Type B pancreatic cell (in vitro differentiated cells): ENCODE measurements at regions not wholly inside any gene's neighbourhood (a gene's known extent, or its start where the extent isn't known, plus 50 kb on each side); places are given as distances from the start of the nearest gene placed in this dataset.

Source experiments
- DNase-seq: peaks from one replicate; pipeline ENCODE4 v3.0.0; 2021; ENCODE audit warnings: mixed read lengths; ENCODE audit not compliant: unreplicated experiment; ENCODE audit errors: extremely low spot score
- H3K27ac Mint-ChIP-seq: 2 replicates; pipeline ENCODE4 v1.8.0; 2021; ENCODE audit warnings: mild to moderate bottlenecking, mixed read lengths
- H3K27me3 Mint-ChIP-seq: 2 replicates; pipeline ENCODE4 v1.8.0; 2021; ENCODE audit warnings: mixed read lengths
- H3K36me3 Mint-ChIP-seq: 2 replicates; pipeline ENCODE4 v1.8.0; 2021; ENCODE audit warnings: mixed read lengths
- H3K4me1 Mint-ChIP-seq: one replicate; pipeline ENCODE4 v1.8.0; 2021; ENCODE audit warnings: mixed read lengths; ENCODE audit not compliant: unreplicated experiment
- H3K4me3 Mint-ChIP-seq: 2 replicates; pipeline ENCODE4 v1.8.0; 2021; ENCODE audit warnings: mild to moderate bottlenecking, mixed read lengths
- H3K9me3 Mint-ChIP-seq: 2 replicates; pipeline ENCODE4 v1.8.0; 2021; ENCODE audit warnings: mixed read lengths
- TF ChIP-seq, protein P1 (sequence below): fragments of 200-600 bp; sonication (generic); conservative IDR thresholded peaks from 2 replicates; pipeline ENCODE4 v1.5.0; 2021; ENCODE audit warnings: antibody characterized with exemption, mild to moderate bottlenecking

DNA sequence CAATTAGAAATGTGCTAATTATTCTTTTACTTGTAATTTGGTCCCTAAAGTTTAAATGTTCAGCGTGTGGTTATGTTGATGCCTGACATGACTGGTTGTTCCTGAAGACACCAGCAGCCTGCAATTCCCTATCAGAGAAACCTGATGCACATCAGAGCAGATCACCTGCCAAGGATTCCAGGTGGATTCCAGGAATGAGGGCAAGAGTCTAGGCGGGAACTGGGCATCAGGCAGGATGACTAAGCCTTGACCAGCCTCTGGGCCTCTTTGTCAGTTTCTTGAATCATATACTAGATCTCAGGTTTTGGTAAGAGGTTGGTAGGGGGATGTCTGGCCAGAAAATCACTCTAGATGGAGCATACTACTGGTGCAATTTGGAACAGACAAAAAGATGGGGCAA is 130.7 kb upstream of the TNR start:
- no peak overlapping the region for H3K27ac Mint-ChIP-seq
- peaks cover 5% of the 10 kb centered on the region for H3K27me3 Mint-ChIP-seq
- no peak for DNase-seq
- H3K4me1 Mint-ChIP-seq, result no peaks in the 10 kb centered on the region
- no peaks in the 10 kb centered on the region for H3K36me3 Mint-ChIP-seq
- H3K4me3 Mint-ChIP-seq, result no peak overlapping the region
- H3K9me3 Mint-ChIP-seq, result no peaks in the 10 kb centered on the region
- TF ChIP-seq, protein P1, sequence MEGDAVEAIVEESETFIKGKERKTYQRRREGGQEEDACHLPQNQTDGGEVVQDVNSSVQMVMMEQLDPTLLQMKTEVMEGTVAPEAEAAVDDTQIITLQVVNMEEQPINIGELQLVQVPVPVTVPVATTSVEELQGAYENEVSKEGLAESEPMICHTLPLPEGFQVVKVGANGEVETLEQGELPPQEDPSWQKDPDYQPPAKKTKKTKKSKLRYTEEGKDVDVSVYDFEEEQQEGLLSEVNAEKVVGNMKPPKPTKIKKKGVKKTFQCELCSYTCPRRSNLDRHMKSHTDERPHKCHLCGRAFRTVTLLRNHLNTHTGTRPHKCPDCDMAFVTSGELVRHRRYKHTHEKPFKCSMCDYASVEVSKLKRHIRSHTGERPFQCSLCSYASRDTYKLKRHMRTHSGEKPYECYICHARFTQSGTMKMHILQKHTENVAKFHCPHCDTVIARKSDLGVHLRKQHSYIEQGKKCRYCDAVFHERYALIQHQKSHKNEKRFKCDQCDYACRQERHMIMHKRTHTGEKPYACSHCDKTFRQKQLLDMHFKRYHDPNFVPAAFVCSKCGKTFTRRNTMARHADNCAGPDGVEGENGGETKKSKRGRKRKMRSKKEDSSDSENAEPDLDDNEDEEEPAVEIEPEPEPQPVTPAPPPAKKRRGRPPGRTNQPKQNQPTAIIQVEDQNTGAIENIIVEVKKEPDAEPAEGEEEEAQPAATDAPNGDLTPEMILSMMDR, result no peak

DNA sequence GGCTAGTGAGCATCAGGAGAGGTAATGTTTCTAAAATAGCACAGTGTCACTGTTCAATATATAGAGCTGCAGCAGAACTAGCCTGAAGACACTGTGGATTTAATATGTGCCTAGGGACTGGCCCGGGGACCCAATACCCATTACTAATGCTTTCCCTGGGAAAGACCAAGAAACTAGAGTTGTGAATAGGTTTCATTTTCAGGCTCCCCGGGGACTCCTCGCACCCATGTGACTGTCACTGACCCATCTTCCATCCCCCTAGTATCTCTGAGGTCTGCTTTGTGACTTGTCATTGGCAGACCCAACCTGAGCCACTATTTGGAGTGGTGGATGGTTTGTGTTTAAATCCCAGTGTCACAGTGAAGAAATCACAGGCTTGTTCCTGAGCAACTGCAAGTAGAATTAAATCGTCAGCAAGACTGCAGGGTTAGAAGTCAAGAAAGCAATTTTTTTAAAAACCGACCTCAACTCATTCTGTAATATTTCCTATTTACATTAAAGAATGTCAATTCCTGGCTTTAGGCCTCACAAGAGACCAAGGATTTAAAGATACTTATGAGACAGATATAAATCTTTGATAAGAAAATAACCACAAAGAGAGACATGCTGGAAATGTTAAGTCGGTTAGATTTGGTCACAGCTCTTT is 130.0 kb upstream of the TNR start:
- no peaks in the 10 kb centered on the region for H3K9me3 Mint-ChIP-seq
- no peaks in the 10 kb centered on the region for H3K4me1 Mint-ChIP-seq
- H3K27me3 Mint-ChIP-seq, result peaks cover 5% of the 10 kb centered on the region
- H3K4me3 Mint-ChIP-seq, result no peak overlapping the region
- no peak for DNase-seq
- no peaks in the 10 kb centered on the region for H3K36me3 Mint-ChIP-seq
- TF ChIP-seq, protein P1, result no peak
- no peak overlapping the region for H3K27ac Mint-ChIP-seq

DNA sequence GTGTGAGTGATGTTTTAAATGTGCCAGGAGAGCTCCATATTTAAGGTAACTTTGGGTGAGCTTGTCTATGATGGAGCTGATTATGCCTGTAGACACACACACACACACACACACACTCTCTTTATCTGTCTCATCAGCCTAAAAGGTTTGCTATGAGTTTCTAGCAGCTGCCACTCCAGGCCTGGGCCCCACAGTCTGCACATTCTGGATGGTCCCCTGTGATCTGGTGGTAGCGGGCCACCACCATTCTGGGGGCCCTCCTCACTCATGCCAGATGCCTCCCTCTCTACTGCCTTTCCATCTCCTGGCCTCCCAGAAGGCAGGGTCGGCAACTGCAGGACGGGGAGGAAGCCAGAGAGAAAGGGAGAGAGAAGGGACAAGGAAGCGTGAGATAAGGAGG is 129.2 kb upstream of the TNR start:
- Mint-ChIP-seq H3K4me1 (no peaks in the 10 kb centered on the region), H3K4me3 (no peak overlapping the region), H3K27ac (no peak overlapping the region), H3K36me3 (no peaks in the 10 kb centered on the region), H3K9me3 (no peaks in the 10 kb centered on the region), H3K27me3 (peaks cover 5% of the 10 kb centered on the region)
- DNase-seq, result no peak
- TF ChIP-seq, protein P1, result no peak

DNA sequence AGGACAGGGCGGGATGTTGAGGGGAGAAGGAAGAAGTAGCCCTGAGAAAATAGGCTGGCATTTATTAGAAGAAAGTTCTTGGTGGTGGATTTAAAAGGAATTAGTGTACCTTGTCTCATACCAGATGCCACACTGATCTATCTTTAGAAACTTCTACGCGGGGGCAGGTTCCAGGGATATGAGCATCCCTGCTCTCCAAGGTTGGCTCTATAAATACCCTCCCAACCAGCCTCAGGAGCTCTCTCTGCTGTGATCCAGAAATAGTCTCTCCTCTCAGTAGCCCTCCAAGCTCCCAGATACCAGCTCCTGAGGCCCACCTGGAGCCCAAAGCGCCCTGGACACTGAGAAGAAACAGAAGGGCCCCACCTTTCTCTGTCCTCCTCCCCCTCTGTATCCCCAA is 128.3 kb upstream of the TNR start:
- Mint-ChIP-seq H3K4me1 (no peaks in the 10 kb centered on the region), H3K27me3 (peaks cover 6% of the 10 kb centered on the region), H3K27ac (no peak overlapping the region), H3K9me3 (no peaks in the 10 kb centered on the region), H3K36me3 (no peaks in the 10 kb centered on the region), H3K4me3 (no peak overlapping the region)
- TF ChIP-seq, protein P1, result no peak
- no peak for DNase-seq

DNA sequence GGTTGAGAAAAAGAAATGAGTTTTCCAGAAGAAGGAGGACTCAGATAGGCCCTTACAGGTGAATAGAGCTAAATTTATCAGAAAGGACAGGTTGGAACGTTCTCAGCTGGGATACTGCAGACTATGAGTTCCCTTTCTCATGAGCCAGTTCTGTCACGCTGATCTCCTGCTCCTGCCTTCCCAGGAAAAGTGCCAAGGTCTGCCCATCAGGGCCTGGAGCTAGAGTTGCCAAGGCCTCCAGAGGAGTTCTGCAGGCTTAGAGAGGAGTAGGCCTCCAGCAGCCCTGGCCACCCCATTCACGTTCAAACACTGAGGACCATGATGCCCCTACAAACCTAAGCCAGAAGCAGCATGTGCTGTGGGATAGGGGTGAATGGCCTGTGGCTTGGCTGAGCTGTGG is 126.8 kb upstream of the TNR start:
- peaks cover 3% of the 10 kb centered on the region for H3K4me1 Mint-ChIP-seq
- no peak overlapping the region for H3K4me3 Mint-ChIP-seq
- no peaks in the 10 kb centered on the region for H3K9me3 Mint-ChIP-seq
- DNase-seq, result no peak
- H3K27ac Mint-ChIP-seq, result no peak overlapping the region
- peaks cover 9% of the 10 kb centered on the region for H3K27me3 Mint-ChIP-seq
- TF ChIP-seq, protein P1, result no peak
- no peaks in the 10 kb centered on the region for H3K36me3 Mint-ChIP-seq

DNA sequence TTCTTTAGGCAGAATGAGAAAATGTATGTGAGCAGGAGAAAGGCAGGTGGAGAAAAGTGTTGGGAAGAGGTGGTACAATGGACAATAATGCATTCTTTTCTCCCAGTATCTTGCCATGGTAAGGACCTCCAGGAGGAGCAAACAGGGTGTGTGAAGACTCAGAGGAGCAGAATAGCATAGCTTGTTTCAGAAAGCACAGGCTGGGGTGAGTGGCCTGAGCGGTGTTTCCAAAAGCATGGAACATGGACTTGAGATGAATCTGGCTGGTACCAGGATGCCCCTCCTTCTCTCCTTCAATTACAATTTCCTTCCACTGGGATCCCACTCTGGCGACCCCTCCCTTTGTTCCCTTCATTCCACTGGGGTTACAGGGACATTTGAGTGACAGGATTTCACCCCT is 123.4 kb upstream of the TNR start:
- Mint-ChIP-seq H3K4me3 (no peak overlapping the region), H3K36me3 (no peaks in the 10 kb centered on the region), H3K27me3 (peaks cover 4% of the 10 kb centered on the region), H3K27ac (no peak overlapping the region), H3K9me3 (no peaks in the 10 kb centered on the region), H3K4me1 (peaks cover 15% of the 10 kb centered on the region)
- DNase-seq, result no peak
- TF ChIP-seq, protein P1, result no peak
